HG03045 (cell line): ENCODE measurements at regions not wholly inside any gene's neighbourhood (a gene's known extent, or its start where the extent isn't known, plus 50 kb on each side); places are given as distances from the start of the nearest gene placed in this dataset.
"Not testable (repeated sequence)": the region's sequence is repeated elsewhere in the genome, so short reads cannot be mapped to it uniquely, and the experiment has no call there.

Experiments
- ATAC-seq: cut with Tn5 transposase; IDR thresholded peaks from one replicate; pipeline ENCODE4 v1.9.1; 2021; ENCODE audit warnings: mild to moderate bottlenecking, moderate library complexity; ENCODE audit not compliant: unreplicated experiment

GRCh38 chr12:13404631-13405473, 208.3 kb downstream of the EMP1 start:
- no peak for ATAC-seq

GRCh38 chr12:13404111-13404628, 207.6 kb downstream of the EMP1 start:
- no peak for ATAC-seq

- not testable (repeated sequence) for ATAC-seq
These were observed 194.8 kb downstream of the EMP1 start for GRCh38 chr12:13391375-13391774.

DNA sequence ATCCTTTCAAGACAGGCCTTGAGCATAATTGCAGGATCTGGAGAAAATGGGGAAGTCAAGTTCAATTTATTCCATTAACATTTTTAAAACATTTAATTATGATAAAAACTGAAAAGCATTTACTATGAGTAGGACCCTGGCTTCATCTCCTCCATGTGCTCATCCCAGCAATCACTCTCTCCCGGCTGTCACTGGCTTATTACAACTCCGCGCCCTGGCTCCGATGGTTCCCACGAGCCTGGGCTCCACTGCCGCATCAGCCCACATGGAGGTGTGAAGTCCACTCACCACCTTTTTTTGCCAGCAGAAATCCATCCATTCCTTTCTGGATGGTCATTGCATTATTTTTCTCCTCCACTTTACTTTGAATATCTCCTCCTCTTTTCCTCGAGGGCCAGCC, 194.4 kb downstream of the EMP1 start:
- ATAC-seq: no peak

DNA sequence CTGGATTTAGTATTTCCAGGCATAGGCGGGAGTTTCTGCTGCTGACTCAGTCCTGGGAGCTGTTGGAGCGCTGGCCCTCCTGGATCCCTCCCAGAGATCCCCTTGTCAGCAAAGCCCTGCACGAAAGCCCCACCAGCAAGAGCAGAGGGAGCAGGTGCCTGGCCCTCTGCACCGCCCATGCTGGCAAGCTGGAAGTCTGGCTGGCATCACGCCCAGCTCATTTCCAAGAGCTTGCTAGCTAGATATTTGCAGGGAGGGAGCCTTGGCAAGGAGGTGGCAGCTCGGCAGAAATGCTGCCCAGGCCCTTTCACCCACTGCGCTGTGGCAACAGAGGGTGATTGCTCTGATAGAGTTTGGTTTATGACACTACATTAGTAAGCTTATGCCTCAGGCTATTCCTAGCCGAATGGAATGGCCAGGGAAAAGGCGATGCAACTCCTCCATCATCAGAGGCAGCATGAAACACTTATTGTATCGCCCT, 193.9 kb downstream of the EMP1 start:
- ATAC-seq: no peak

GRCh38 chr12:13387101-13387500, 190.6 kb downstream of the EMP1 start:
- no peak for ATAC-seq

GRCh38 chr12:13386323-13387039, 190.0 kb downstream of the EMP1 start:
- ATAC-seq: no peak

DNA sequence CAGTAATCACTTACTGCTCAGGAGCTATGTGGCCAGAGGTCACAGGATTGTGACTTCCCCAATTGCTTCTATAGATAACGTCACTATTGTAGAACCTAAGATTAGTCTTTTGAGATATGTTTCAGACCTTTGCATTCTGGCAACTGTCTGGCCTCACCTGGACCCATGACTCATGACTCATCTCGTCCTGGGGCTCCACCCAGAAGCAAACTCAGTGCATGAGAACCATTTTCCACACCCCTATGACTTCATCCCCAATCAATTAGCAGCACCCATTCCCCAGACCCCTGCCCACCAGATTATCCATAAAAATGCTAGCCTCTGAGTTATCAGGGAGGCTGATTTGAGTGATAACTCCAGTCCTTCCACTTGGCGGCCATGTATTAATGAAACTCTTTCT, 186.9 kb downstream of the EMP1 start:
- no peak for ATAC-seq

- no peak for ATAC-seq
These were observed 183.8 kb downstream of the EMP1 start for GRCh38 chr12:13380297-13380696.

GRCh38 chr12:13379531-13380188, 183.1 kb downstream of the EMP1 start:
- no peak for ATAC-seq

- ATAC-seq: no peak
These were observed 181.2 kb downstream of the EMP1 start for GRCh38 chr12:13377698-13378097.

DNA sequence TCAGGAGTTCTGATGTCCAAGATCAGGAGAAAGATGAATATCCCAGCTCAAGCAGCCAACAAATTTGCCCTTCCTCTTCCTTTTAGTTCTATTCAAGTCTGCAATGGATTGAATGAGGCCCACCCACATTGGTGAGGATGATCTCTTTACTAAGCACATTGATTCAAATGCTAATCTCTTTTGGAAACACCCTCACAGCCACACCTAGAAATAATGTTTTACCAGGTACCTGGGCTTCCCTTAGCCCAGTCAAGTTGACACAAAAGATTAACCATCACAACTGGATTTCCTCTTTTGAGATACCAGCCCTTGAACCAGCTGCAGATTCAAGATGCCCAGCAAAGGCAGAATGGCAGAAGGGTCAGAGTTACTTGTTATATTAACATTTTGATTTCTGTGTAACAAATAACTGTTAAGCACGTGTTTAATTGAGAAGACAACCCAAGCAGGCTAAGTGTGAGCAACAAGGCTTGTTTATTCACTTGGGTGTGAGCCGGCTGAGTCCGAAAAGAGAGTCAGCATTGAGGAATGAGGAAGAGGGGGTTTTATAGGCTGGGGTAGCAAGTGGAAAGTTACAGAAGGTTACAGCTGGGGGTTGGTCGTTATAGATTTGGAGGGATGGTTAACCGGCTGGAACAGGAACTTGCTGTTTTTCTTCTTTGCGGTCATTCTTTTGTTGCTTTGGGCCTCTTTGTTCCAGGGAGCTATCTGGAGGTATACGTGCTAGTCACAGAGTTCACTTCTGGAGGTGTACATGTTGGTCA, 180.3 kb downstream of the EMP1 start:
- ATAC-seq: no peak

DNA sequence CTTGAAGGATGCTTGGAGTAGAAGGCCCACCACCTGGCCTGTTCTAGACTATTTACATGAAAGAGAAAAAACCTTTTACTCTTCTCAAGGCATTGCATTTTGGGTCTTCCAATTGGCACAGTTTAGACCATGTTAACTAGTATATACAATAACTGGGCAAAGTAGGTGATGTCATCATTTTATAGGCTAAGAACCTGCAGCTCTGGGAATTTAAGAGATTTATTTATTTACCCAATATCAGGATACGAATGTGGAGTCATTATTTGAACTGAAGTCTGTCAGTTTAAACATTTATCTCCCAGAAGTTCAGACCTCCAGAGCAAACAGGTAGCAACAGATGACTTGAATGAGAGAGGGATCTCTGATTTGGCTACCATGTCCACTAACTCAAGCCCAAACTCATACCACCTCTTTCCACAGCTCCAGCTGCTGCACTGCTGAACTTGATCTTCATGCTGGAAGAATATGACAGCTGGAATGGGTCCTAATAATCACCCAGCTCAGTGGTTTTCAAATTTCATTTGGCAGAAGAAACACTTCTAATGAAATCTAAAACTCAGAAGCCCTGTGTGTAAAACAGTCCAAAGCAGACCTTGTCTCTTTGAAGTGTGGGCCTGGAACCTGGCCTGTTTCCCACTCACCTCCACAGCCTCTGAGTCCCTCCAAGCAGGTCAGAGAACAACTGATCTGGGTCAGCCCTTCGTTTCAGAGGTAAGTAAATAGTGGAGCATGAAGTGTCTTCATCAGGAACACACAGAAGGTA, 179.2 kb downstream of the EMP1 start:
- ATAC-seq: no peak

GRCh38 chr12:13374793-13375192, 178.3 kb downstream of the EMP1 start:
- ATAC-seq: no peak

DNA sequence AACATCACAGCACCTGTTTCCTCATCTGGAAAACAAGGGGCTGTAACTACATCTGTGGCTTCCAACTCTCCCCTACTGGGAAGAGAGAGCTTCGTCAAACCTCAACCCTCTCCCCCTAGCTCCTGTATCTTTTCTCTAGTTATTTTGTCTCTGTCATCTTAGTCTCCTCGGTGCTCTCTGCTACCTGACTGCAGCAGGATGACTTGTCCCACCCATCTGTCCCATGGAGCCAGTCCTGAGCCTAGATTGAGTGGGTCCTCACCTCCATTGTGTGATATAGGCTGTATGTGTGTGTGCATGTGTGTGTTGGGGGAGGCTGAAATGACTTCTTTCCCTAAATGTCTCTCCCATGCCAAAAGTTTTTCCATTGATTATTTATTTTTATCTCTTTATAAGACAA, 177.3 kb downstream of the EMP1 start:
- no peak for ATAC-seq

GRCh38 chr12:13373131-13373530, 176.6 kb downstream of the EMP1 start:
- no peak for ATAC-seq

GRCh38 chr12:13372386-13372785, 175.9 kb downstream of the EMP1 start:
- ATAC-seq: no peak

GRCh38 chr12:13371797-13372196, 175.3 kb downstream of the EMP1 start:
- ATAC-seq: no peak

GRCh38 chr12:13371367-13371766, 174.8 kb downstream of the EMP1 start:
- no peak for ATAC-seq

DNA sequence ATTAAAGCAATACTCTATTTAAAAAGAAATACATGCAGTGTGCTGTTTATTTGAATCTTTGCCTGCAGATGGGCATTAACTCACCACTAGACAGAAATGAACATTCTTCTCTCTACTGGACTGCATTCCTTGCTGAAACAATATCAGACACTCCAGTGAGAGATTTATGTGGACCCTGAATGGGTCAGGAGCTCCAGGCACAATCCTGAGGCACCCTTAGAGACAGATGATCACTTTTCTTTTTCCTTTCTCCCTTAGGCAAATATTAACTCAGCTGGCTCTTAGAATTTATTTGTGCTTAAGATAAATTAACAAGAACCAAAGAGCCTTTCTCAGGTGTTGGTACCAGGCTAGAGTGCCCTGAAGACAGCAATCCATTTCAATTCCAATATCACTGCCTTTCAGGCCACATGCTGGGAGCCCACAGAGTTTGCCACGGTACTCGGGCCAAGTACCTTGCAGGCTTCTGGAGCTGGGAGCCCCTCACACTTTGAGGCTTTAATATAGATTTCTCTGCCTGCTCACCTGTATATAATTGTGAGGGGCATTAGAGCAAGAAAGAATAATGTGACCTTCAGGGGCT, 173.0 kb downstream of the EMP1 start:
- no peak for ATAC-seq
